B cell (primary cell): ENCODE measurements at regions not wholly inside any gene's neighbourhood (a gene's known extent, or its start where the extent isn't known, plus 50 kb on each side); places are given as distances from the start of the nearest gene placed in this dataset.

Experiments
- ATAC-seq: fragments of 200-7000 bp; cut with Tn5 transposase; one replicate; pipeline ENCODE4 v1.10.0; 2021; ENCODE audit warnings: low read depth, mild to moderate bottlenecking, moderate number of reproducible peaks, moderate library complexity
- CTCF ChIA-PET: fragments of 350-600 bp; sonication (Branson Sonifier 250); formaldehyde crosslinking; loops from one replicate; lab custom pipeline; 2021; ENCODE audit warnings: antibody characterized with exemption, inconsistent platforms; lab: Charles Lee
- POLR2A ChIA-PET: fragments of 350-600 bp; sonication (Branson Sonifier 250); formaldehyde crosslinking; loops from one replicate; lab custom pipeline; 2021; ENCODE audit warnings: antibody characterized with exemption; lab: Charles Lee
- DNase-seq: peaks from one replicate; pipeline ENCODE4 v3.0.0; 2013
- H2AFZ ChIP-seq: 2 replicates; pipeline ENCODE4 v1.6.1; 2012; ENCODE audit warnings: mild to moderate bottlenecking, low read depth, low read length; ENCODE audit not compliant: insufficient read depth, poor library complexity, severe bottlenecking
- H3K27ac ChIP-seq, 2 donors: 1 replicate in 1 of 2; 2 replicates in 1 of 2; pipeline ENCODE4 v1.5.1; 2012 to 2013; ENCODE audit warnings: low read length in 2 of 2, mild to moderate bottlenecking in 2 of 2, moderate library complexity in 1 of 2
- H3K27me3 ChIP-seq, 4 experiments: fragments of 200-600 bp in 1 of 4; sonication (generic) in 1 of 4; replicated peaks in 1 of 4; 1 replicate in 2 of 4; 2 replicates in 2 of 4; pipeline versions ENCODE4 v1.6.1 to v1.7.0; 2013 to 2016; ENCODE audit warnings: low read length in 3 of 4, mild to moderate bottlenecking in 2 of 4, mixed read lengths in 1 of 4, moderate library complexity in 1 of 4; ENCODE audit not compliant: insufficient read depth in 4 of 4, control insufficient read depth in 3 of 4; ENCODE audit errors: control extremely low read depth in 1 of 4
- H3K36me3 ChIP-seq, 2 experiments: replicated peaks in 1 of 2; 1 replicate in 1 of 2; 2 replicates in 1 of 2; pipeline versions ENCODE4 v1.6.1 to v1.7.1; 2013; ENCODE audit warnings: low read length in 1 of 2; ENCODE audit not compliant: insufficient read depth in 2 of 2, control insufficient read depth in 1 of 2; ENCODE audit errors: control extremely low read depth in 1 of 2, extremely low read depth in 1 of 2
- H3K4me1 ChIP-seq, 2 donors: fragments of 200-600 bp in 1 of 2; sonication (generic) in 1 of 2; 1 replicate in 1 of 2; 2 replicates in 1 of 2; pipeline versions ENCODE4 v1.5.1 to v1.6.1; 2013 to 2017; ENCODE audit warnings: low read length in 2 of 2; ENCODE audit not compliant: control insufficient read depth in 2 of 2, insufficient read depth in 2 of 2
- H3K4me2 ChIP-seq: replicated peaks from 2 replicates; pipeline ENCODE3; 2012; ENCODE audit warnings: mild to moderate bottlenecking, low read depth, low read length; ENCODE audit not compliant: poor library complexity, severe bottlenecking
- H3K4me3 ChIP-seq, 5 experiments: fragments of 200-600 bp in 1 of 5; sonication (generic) in 1 of 5; 1 replicate in 3 of 5; 2 replicates in 2 of 5; pipeline versions ENCODE4 v1.5.1 to v1.7.0; 2011 to 2016; ENCODE audit warnings: low read length in 4 of 5, mild to moderate bottlenecking in 4 of 5, low read depth in 2 of 5, control low read depth in 1 of 5, moderate library complexity in 1 of 5; ENCODE audit not compliant: insufficient read depth in 1 of 5; ENCODE audit errors: control extremely low read depth in 1 of 5, extremely low read depth in 1 of 5
- H3K79me2 ChIP-seq: fragments of 200-600 bp; sonication (generic); one replicate; pipeline ENCODE4 v1.6.0; 2016; ENCODE audit warnings: low read length; ENCODE audit not compliant: control insufficient read depth, insufficient read depth
- H3K9ac ChIP-seq: fragments of 200-600 bp; sonication (generic); 2 replicates; pipeline ENCODE4 v1.6.1; 2017; ENCODE audit warnings: mild to moderate bottlenecking, low read length, moderate library complexity
- H3K9me3 ChIP-seq, 3 donors: one replicate each; pipeline versions ENCODE4 v1.6.1 to v1.7.1; 2013; ENCODE audit warnings: low read length in 2 of 3; ENCODE audit not compliant: control insufficient read depth in 2 of 3, insufficient read depth in 1 of 3; ENCODE audit errors: control extremely low read depth in 1 of 3
- H4K20me1 ChIP-seq: 2 replicates; pipeline ENCODE4 v1.6.0; 2012; ENCODE audit warnings: mild to moderate bottlenecking, low read length; ENCODE audit not compliant: insufficient read depth, control insufficient read depth, poor library complexity, severe bottlenecking
- H3K27ac Mint-ChIP-seq: one replicate; pipeline ENCODE4 v1.8.0; 2021; ENCODE audit warnings: mixed read lengths
- H3K27me3 Mint-ChIP-seq: one replicate; pipeline ENCODE4 v1.8.0; 2021; ENCODE audit warnings: mixed read lengths
- H3K4me1 Mint-ChIP-seq: one replicate; pipeline ENCODE4 v1.8.0; 2021; ENCODE audit warnings: mixed read lengths
- H3K4me3 Mint-ChIP-seq: one replicate; pipeline ENCODE4 v1.8.0; 2021; ENCODE audit warnings: mixed read lengths
- H3K9me3 Mint-ChIP-seq: one replicate; pipeline ENCODE4 v1.8.0; 2022; ENCODE audit warnings: mixed read lengths; ENCODE audit not compliant: insufficient read depth
- CTCF ChIP-seq: fragments of 200-600 bp; IDR thresholded peaks from one replicate; pipeline ENCODE4 v1.8.0; 2022; ENCODE audit warnings: antibody characterized with exemption, mild to moderate bottlenecking
- EZH2 ChIP-seq: IDR thresholded peaks from 2 replicates; pipeline ENCODE4 v1.6.1; 2012; ENCODE audit warnings: borderline replicate concordance, low read depth, mild to moderate bottlenecking, moderate library complexity, low read length; ENCODE audit not compliant: insufficient read depth, poor library complexity, severe bottlenecking
- WGBS: methylation state at CpG from one replicate; pipeline ENCODE4 v1.1.5; 2013; ENCODE audit warnings: missing lambda C conversion rate; ENCODE audit not compliant: insufficient coverage; 5-methylcytosine and 5-hydroxymethylcytosine counted together
- intact Hi-C: fragments of 100-400 bp; cut with micrococcal nuclease; formaldehyde crosslinking; loops from one replicate; pipeline ENCODE4 v1.10.0; 2022

GRCh38 chr20:40336533-40336932 lies 352.5 kb downstream of the MAFB start:
- H3K4me1 Mint-ChIP-seq, result no peaks in the 10 kb centered on the region
- H3K4me1 ChIP-seq, result no peaks in the 10 kb centered on the region
- TF ChIP-seq EZH2, result no peak
- TF ChIP-seq CTCF, result no peak
- DNase-seq, result no peak
- no peaks in the 10 kb centered on the region for H3K79me2 ChIP-seq
- H3K27ac Mint-ChIP-seq, result no peak overlapping the region
- H3K9me3 Mint-ChIP-seq, result no peaks in the 10 kb centered on the region
- ChIA-PET CTCF (no interaction called here), POLR2A (no interaction called here)
- intact Hi-C loops, result no loop called here
- WGBS, result 100% methylated on average over 1 of the region's 1 CpG
- no peak for ATAC-seq
- peaks cover 0 to 6% (median 0%) of the 10 kb centered on the region in 4 experiments for H3K27me3 ChIP-seq
- H3K27ac ChIP-seq, result no peak overlapping the region
- H3K36me3 ChIP-seq, result no peaks in the 10 kb centered on the region
- H3K4me3 ChIP-seq, result no peak overlapping the region
- peaks cover 0 to 3% (median 0%) of the 10 kb centered on the region in 3 donors for H3K9me3 ChIP-seq
- H3K4me3 Mint-ChIP-seq, result no peak overlapping the region
- H2AFZ ChIP-seq, result no peak overlapping the region
- no peak overlapping the region for H3K4me2 ChIP-seq
- no peaks in the 10 kb centered on the region for H4K20me1 ChIP-seq
- H3K27me3 Mint-ChIP-seq, result peaks cover 32% of the 10 kb centered on the region
- no peak overlapping the region for H3K9ac ChIP-seq

GRCh38 chr20:40335901-40336351 lies 353.1 kb downstream of the MAFB start:
- no peak for TF ChIP-seq CTCF
- no peak for TF ChIP-seq EZH2
- ATAC-seq, result no peak
- no peak for DNase-seq
- H3K27me3 Mint-ChIP-seq, result peaks cover 32% of the 10 kb centered on the region
- Histone ChIP-seq H3K79me2 (no peaks in the 10 kb centered on the region), H3K27ac (no peak overlapping the region), H3K4me3 (no peak overlapping the region), H3K27me3 (peaks cover 0 to 6% (median 0%) of the 10 kb centered on the region in 4 experiments), H3K9me3 (peaks cover 0 to 3% (median 0%) of the 10 kb centered on the region in 3 donors), H3K9ac (no peak overlapping the region), H4K20me1 (no peaks in the 10 kb centered on the region), H3K4me1 (no peaks in the 10 kb centered on the region), H3K36me3 (no peaks in the 10 kb centered on the region), H3K4me2 (no peak overlapping the region), H2AFZ (no peak overlapping the region)
- H3K9me3 Mint-ChIP-seq, result no peaks in the 10 kb centered on the region
- CTCF ChIA-PET, result no interaction called here
- H3K4me1 Mint-ChIP-seq, result no peaks in the 10 kb centered on the region
- POLR2A ChIA-PET, result no interaction called here
- intact Hi-C loops, result no loop called here
- no peak overlapping the region for H3K27ac Mint-ChIP-seq
- H3K4me3 Mint-ChIP-seq, result no peak overlapping the region
- 79% methylated on average over 2 of the region's 3 CpGs for WGBS
